GM13976 (cell line): ENCODE measurements at regions not wholly inside any gene's neighbourhood (a gene's known extent, or its start where the extent isn't known, plus 50 kb on each side); places are given as distances from the start of the nearest gene placed in this dataset.

Experiments
- DNase-seq: peaks from one replicate; pipeline ENCODE4 v3.0.0; 2012; ENCODE audit warnings: low spot score
- CTCF ChIP-seq: IDR thresholded peaks from 2 replicates; pipeline ENCODE4 v1.5.1; 2012; ENCODE audit warnings: borderline replicate concordance, mild to moderate bottlenecking; ENCODE audit not compliant: insufficient read depth; ENCODE audit errors: extremely low read depth, missing control alignments, control extremely low read depth
- in situ Hi-C: fragments of 300-500 bp; cut with MboI; formaldehyde crosslinking; loops from one replicate; pipeline ENCODE4 v1.12.0; 2022; ENCODE audit warnings: low sequenced_read_pairs, mixed read lengths, inconsistent platforms; ENCODE audit not compliant: unreplicated experiment

GRCh38 chr3:187848401-187848800, 103.1 kb upstream of the BCL6 start:
- DNase-seq = no peak
- no peak for TF ChIP-seq CTCF
- in situ Hi-C loops = no loop called here

GRCh38 chr3:187849016-187849654, 103.9 kb upstream of the BCL6 start:
- no peak for TF ChIP-seq CTCF
- in situ Hi-C loops = no loop called here
- no peak for DNase-seq

- no peak for TF ChIP-seq CTCF
- DNase-seq = no peak
- in situ Hi-C loops = no loop called here
Measured at GRCh38 chr3:187850258-187850921, 105.1 kb upstream of the BCL6 start.

GRCh38 chr3:187852842-187853730, 107.8 kb upstream of the BCL6 start:
- TF ChIP-seq CTCF = no peak

GRCh38 chr3:187855131-187855530, 109.9 kb upstream of the BCL6 start:
- DNase-seq = no peak
- no peak for TF ChIP-seq CTCF
- in situ Hi-C loops = no loop called here

More at GRCh38 chr3:187852842-187853730, 107.8 kb upstream of the BCL6 start:
- in situ Hi-C loops = no loop called here
- DNase-seq = no peak

GRCh38 chr3:187856555-187856954, 111.3 kb upstream of the BCL6 start:
- TF ChIP-seq CTCF = no peak
- no peak for DNase-seq
- in situ Hi-C loops = no loop called here
